ENCODE measurements at regions not wholly inside any gene's neighbourhood (a gene's known extent, or its start where the extent isn't known, plus 50 kb on each side); places are given as distances from the start of the nearest gene placed in this dataset.
"Not testable (repeated sequence)": the region's sequence is repeated elsewhere in the genome, so short reads cannot be mapped to it uniquely, and the experiment has no call there.

- DNase-seq (ENCODE audit: low read depth), result peak; percentile 15
- no peak overlapping the region for H3K4me3 ChIP-seq (ENCODE audit: low read length)
- TF ChIP-seq CTCF (conservative IDR thresholded peaks at IDR 0.05; ENCODE audit: low read length), result no peak
Measured at GRCh38 chr1:147062956-147063355, 109.3 kb downstream of the PRKAB2 start.

- not testable (repeated sequence) for DNase-seq (ENCODE audit: low read depth); H3K4me3 ChIP-seq (ENCODE audit: low read length)
Measured at GRCh38 chr1:147061880-147062279, 110.4 kb downstream of the PRKAB2 start.

- no peak overlapping the region for H3K4me3 ChIP-seq (ENCODE audit: low read length)
- DNase-seq (ENCODE audit: low read depth), result no peak
- no peak for TF ChIP-seq CTCF (conservative IDR thresholded peaks at IDR 0.05; ENCODE audit: low read length)
Measured at GRCh38 chr1:147053269-147053668, 115.1 kb downstream of the NBPF12 start.

GRCh38 chr1:147052677-147053076 is 114.6 kb downstream of the NBPF12 start:
- no peak for TF ChIP-seq CTCF (conservative IDR thresholded peaks at IDR 0.05; ENCODE audit: low read length)
- H3K4me3 ChIP-seq (ENCODE audit: low read length), result no peak overlapping the region
- DNase-seq (ENCODE audit: low read depth), result no peak

- no peak overlapping the region for H3K4me3 ChIP-seq (ENCODE audit: low read length)
- DNase-seq (ENCODE audit: low read depth), result no peak
- TF ChIP-seq CTCF (conservative IDR thresholded peaks at IDR 0.05; ENCODE audit: low read length), result no peak
Measured at GRCh38 chr1:147052143-147052542, 114.0 kb downstream of the NBPF12 start.

- no peak overlapping the region for H3K4me3 ChIP-seq (ENCODE audit: low read length)
- DNase-seq (ENCODE audit: low read depth), result no peak
- TF ChIP-seq CTCF (conservative IDR thresholded peaks at IDR 0.05; ENCODE audit: low read length), result no peak
Measured at GRCh38 chr1:147051136-147051535, 113.0 kb downstream of the NBPF12 start.

- no peak for DNase-seq (ENCODE audit: low read depth)
- TF ChIP-seq CTCF (conservative IDR thresholded peaks at IDR 0.05; ENCODE audit: low read length), result no peak
- H3K4me3 ChIP-seq (ENCODE audit: low read length), result no peak overlapping the region
Measured at GRCh38 chr1:147050654-147051053, 112.5 kb downstream of the NBPF12 start.

GRCh38 chr1:147046863-147047394 is 108.8 kb downstream of the NBPF12 start:
- not testable (repeated sequence) for H3K4me3 ChIP-seq (ENCODE audit: low read length); DNase-seq (ENCODE audit: low read depth)
